Esophagus squamous epithelium (tissue), 5 donors: ENCODE measurements at regions not wholly inside any gene's neighbourhood (a gene's known extent, or its start where the extent isn't known, plus 50 kb on each side); places are given as distances from the start of the nearest gene placed in this dataset.
"Not testable (repeated sequence)": the region's sequence is repeated elsewhere in the genome, so short reads cannot be mapped to it uniquely, and the experiment has no call there.

Source experiments
- DNase-seq: peaks from one replicate; lab custom pipeline; 2025; lab: John Stamatoyannopoulos, UW
- H3K27ac ChIP-seq, 4 donors: fragments of 200-600 bp; sonication (generic); one replicate each; pipeline ENCODE4 v1.5.1; 2016 to 2019; ENCODE audit warnings: mild to moderate bottlenecking in 1 of 4
- H3K27me3 ChIP-seq, 4 donors: fragments of 200-600 bp; sonication (generic); 1 replicate in 3 of 4; 2 replicates in 1 of 4; pipeline versions ENCODE4 v1.5.1 to v1.6.0; 2017 to 2021; ENCODE audit warnings: antibody characterized with exemption in 1 of 4
- H3K36me3 ChIP-seq, 3 donors: fragments of 200-600 bp; sonication (generic); one replicate each; pipeline ENCODE4 v1.5.1; 2016 to 2019
- H3K4me1 ChIP-seq, 3 donors: fragments of 200-600 bp; sonication (generic); one replicate each; pipeline ENCODE4 v1.5.1; 2017 to 2019
- H3K4me3 ChIP-seq, 4 donors: fragments of 200-600 bp; sonication (generic); 1 replicate in 3 of 4; 2 replicates in 1 of 4; pipeline ENCODE4 v1.5.1; 2016 to 2019; ENCODE audit warnings: mild to moderate bottlenecking in 2 of 4, moderate library complexity in 1 of 4
- H3K9me3 ChIP-seq, 3 donors: fragments of 200-600 bp; sonication (generic); one replicate each; pipeline ENCODE4 v1.5.1; 2016 to 2019
- POLR2A ChIP-seq, 4 donors: fragments of 450-650 bp; IDR thresholded peaks; one replicate each; pipeline ENCODE4 v1.6.1; 2017; ENCODE audit warnings: antibody characterized with exemption in 4 of 4, mild to moderate bottlenecking in 4 of 4, moderate library complexity in 3 of 4
- WGBS, 2 donors: methylation state at CpG; one replicate each; pipeline ENCODE4 v1.1.5; 2018; 5-methylcytosine and 5-hydroxymethylcytosine counted together
- intact Hi-C: fragments of 100-400 bp; cut with DNase I; formaldehyde crosslinking; loops from one replicate; pipeline ENCODE4 v1.15.0; 2022
- TF ChIP-seq, protein P1 (sequence below), 6 experiments: fragments of 450-650 bp in 4 of 6; fragments of 200-600 bp in 2 of 6; sonication (generic) in 2 of 6; IDR thresholded peaks; one replicate each; pipeline ENCODE4 v1.5.1; 2016 to 2019; ENCODE audit warnings: antibody characterized with exemption in 6 of 6, mild to moderate bottlenecking in 4 of 6, moderate library complexity in 4 of 6
- donor health status: DM: yes; HTN: yes; CAD: no.

- peaks cover 0 to 19% (median 0%) of the 10 kb centered on the region in 3 donors for H3K9me3 ChIP-seq
- WGBS, 2 donors = 38 to 43% methylated on average over 2 of the region's 2 CpGs
- H3K4me1 ChIP-seq = no peaks in the 10 kb centered on the region
- no peaks in the 10 kb centered on the region for H3K36me3 ChIP-seq
- no peak for DNase-seq
- TF ChIP-seq POLR2A (IDR thresholded peaks at IDR 0.05) = no peak
- TF ChIP-seq, protein P1, sequence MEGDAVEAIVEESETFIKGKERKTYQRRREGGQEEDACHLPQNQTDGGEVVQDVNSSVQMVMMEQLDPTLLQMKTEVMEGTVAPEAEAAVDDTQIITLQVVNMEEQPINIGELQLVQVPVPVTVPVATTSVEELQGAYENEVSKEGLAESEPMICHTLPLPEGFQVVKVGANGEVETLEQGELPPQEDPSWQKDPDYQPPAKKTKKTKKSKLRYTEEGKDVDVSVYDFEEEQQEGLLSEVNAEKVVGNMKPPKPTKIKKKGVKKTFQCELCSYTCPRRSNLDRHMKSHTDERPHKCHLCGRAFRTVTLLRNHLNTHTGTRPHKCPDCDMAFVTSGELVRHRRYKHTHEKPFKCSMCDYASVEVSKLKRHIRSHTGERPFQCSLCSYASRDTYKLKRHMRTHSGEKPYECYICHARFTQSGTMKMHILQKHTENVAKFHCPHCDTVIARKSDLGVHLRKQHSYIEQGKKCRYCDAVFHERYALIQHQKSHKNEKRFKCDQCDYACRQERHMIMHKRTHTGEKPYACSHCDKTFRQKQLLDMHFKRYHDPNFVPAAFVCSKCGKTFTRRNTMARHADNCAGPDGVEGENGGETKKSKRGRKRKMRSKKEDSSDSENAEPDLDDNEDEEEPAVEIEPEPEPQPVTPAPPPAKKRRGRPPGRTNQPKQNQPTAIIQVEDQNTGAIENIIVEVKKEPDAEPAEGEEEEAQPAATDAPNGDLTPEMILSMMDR (IDR thresholded peaks at IDR 0.05) = no peak
- no peaks in the 10 kb centered on the region for H3K27me3 ChIP-seq
- no peak overlapping the region for H3K4me3 ChIP-seq
- intact Hi-C loops = no loop called here
- no peak overlapping the region for H3K27ac ChIP-seq
These were observed 2062.2 kb upstream of the CDH6 start for GRCh38 chr5:29131285-29131684.

DNA sequence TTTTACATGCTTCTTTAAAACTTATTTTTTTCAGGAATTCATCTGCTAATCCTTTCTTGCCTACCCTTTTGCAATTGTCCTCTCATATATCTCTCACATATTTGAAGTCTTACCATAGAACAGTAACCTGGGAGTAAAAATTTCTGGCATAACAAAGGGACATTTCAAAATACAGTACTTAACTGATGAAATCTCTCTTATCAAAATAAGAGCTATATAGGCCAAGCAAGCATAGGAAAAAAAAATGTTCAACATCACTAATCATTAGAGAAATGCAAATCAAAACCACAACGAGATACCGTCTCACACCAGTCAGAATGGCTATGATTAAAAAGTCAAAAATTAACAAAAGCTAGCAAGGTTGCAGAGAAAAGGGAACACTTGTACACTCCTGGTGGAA is 2062.7 kb upstream of the CDH6 start:
- Histone ChIP-seq H3K9me3 (peaks cover 0 to 19% (median 0%) of the 10 kb centered on the region in 3 donors), H3K4me3 (no peak overlapping the region), H3K27ac (no peak overlapping the region), H3K4me1 (no peaks in the 10 kb centered on the region), H3K27me3 (no peaks in the 10 kb centered on the region), H3K36me3 (no peaks in the 10 kb centered on the region)
- DNase-seq = no peak
- intact Hi-C loops = no loop called here
- TF ChIP-seq, protein P1 (IDR thresholded peaks at IDR 0.05) = no peak
- TF ChIP-seq POLR2A (IDR thresholded peaks at IDR 0.05) = no peak
- 74 to 85% methylated on average over 2 of the region's 2 CpGs for WGBS, 2 donors

- H3K4me1 ChIP-seq, DNase-seq, H3K27me3 ChIP-seq, H3K27ac ChIP-seq, intact Hi-C loops, H3K4me3 ChIP-seq, H3K36me3 ChIP-seq: not testable (repeated sequence)
- H3K9me3 ChIP-seq = peaks cover 0 to 18% (median 0%) of the 10 kb centered on the region in 3 donors
- WGBS, 2 donors = 100% methylated on average over 2 of the region's 32 CpGs; no CpG with 5 or more reads in 1 of the 2 donors
These were observed 2065.8 kb upstream of the CDH6 start for GRCh38 chr5:29127524-29128156.

GRCh38 chr5:29126462-29126861 is 2067.0 kb upstream of the CDH6 start:
- intact Hi-C loops, H3K36me3 ChIP-seq, H3K4me1 ChIP-seq, DNase-seq, H3K27me3 ChIP-seq, H3K27ac ChIP-seq, H3K4me3 ChIP-seq: not testable (repeated sequence)
- WGBS, 2 donors = 84 to 89% methylated on average over 14 of the region's 14 CpGs
- peaks cover 0 to 13% (median 0%) of the 10 kb centered on the region in 3 donors for H3K9me3 ChIP-seq

DNA sequence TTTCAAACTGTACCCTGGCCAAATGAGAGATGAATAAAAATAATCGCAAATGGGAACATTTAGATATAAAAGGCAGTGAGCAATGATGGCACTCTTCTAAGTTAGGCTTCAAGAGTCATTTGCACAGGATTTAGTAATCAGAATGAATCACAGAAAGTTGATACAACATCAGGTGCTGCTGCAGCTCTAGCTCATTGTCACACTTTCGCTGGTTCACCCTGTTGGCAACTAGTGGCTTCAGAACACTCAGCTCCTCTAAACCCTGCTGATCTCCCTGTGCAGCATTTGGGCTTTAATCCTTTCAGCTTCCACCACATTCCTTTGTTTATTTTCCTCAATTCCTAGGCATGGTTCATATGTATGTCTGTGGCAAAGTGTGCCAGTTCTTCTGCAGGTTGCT is 2071.2 kb upstream of the CDH6 start:
- Histone ChIP-seq H3K27me3 (no peaks in the 10 kb centered on the region), H3K9me3 (peaks cover 0 to 5% (median 0%) of the 10 kb centered on the region in 3 donors), H3K4me1 (no peaks in the 10 kb centered on the region), H3K36me3 (no peaks in the 10 kb centered on the region), H3K4me3 (no peak overlapping the region), H3K27ac (no peak overlapping the region)
- WGBS, 2 donors = 77 to 86% methylated on average over 2 of the region's 2 CpGs
- TF ChIP-seq, protein P1 (IDR thresholded peaks at IDR 0.05) = no peak
- TF ChIP-seq POLR2A (IDR thresholded peaks at IDR 0.05) = no peak
- no peak for DNase-seq
- intact Hi-C loops = no loop called here

DNA sequence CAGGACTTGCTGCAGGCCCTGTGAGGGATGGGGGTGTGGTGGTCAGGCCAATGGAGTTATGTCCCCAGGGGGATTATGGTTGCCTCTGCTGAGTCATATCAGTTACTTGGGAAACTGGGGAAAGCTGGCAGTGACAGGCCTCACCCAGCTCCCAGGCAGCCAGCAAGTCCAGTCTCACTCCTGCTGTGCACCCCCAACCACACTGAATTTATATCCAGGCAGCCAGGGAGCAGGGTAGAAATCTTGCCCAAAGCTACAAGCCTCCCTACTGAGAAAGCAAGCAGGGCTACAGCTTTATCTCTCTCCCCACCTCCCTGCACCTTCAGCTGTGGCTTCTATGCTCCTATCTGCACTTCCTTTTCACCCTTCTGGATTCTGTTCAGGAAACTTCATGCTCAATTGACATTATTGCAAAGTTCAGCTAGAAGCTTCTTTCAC is 2076.0 kb upstream of the CDH9 start:
- no peak overlapping the region for H3K4me3 ChIP-seq
- no peaks in the 10 kb centered on the region for H3K4me1 ChIP-seq
- H3K27ac ChIP-seq = no peak overlapping the region
- TF ChIP-seq, protein P1 (IDR thresholded peaks at IDR 0.05) = no peak
- no peak for TF ChIP-seq POLR2A (IDR thresholded peaks at IDR 0.05)
- peaks cover 0 to 11% (median 0%) of the 10 kb centered on the region in 3 donors for H3K9me3 ChIP-seq
- no peaks in the 10 kb centered on the region for H3K36me3 ChIP-seq
- DNase-seq = no peak
- intact Hi-C loops = no loop called here
- no peaks in the 10 kb centered on the region for H3K27me3 ChIP-seq
